SU-DHL-6 (cell line): ENCODE measurements at regions not wholly inside any gene's neighbourhood (a gene's known extent, or its start where the extent isn't known, plus 50 kb on each side); places are given as distances from the start of the nearest gene placed in this dataset.

Experiments
- H2AFZ ChIP-seq: fragments of 200-600 bp; sonication (generic); 2 replicates; pipeline ENCODE4 v1.6.1; 2014; ENCODE audit warnings: low read depth, mild to moderate bottlenecking, moderate library complexity, mixed read lengths, antibody characterized with exemption, low read length; ENCODE audit not compliant: severe bottlenecking
- H3F3A ChIP-seq: fragments of 200-600 bp; shearing (Covaris generic); 2 replicates; pipeline ENCODE4 v1.6.0; 2016; ENCODE audit warnings: antibody characterized with exemption, mild to moderate bottlenecking; ENCODE audit not compliant: insufficient read depth
- H3K27ac ChIP-seq: fragments of 200-600 bp; sonication (generic); 2 replicates; pipeline ENCODE4 v1.5.1; 2016; ENCODE audit warnings: low read depth, mild to moderate bottlenecking, low read length, moderate library complexity, mixed read lengths
- H3K27me3 ChIP-seq: fragments of 200-600 bp; sonication (generic), shearing (Covaris generic); 2 replicates; pipeline ENCODE4 v1.6.0; 2014; ENCODE audit warnings: mild to moderate bottlenecking, low read length
- H3K36me3 ChIP-seq: fragments of 200-600 bp; sonication (generic); 2 replicates; pipeline ENCODE4 v1.6.1; 2014; ENCODE audit warnings: mild to moderate bottlenecking, low read length, mixed read lengths
- H3K4me2 ChIP-seq: fragments of 300-600, 200-600 bp; shearing (Covaris generic), sonication (generic); 2 replicates; pipeline ENCODE4 v1.6.0; 2014; ENCODE audit warnings: low read length, low read depth, mild to moderate bottlenecking; ENCODE audit not compliant: poor library complexity, severe bottlenecking
- H3K4me3 ChIP-seq: fragments of 200-600 bp; sonication (generic); 2 replicates; pipeline ENCODE4 v1.5.1; 2014; ENCODE audit warnings: antibody characterized with exemption, low read length, mild to moderate bottlenecking, mixed read lengths; ENCODE audit not compliant: insufficient read depth, poor library complexity, severe bottlenecking
- H3K79me2 ChIP-seq: fragments of 200-600 bp; sonication (generic); 2 replicates; pipeline ENCODE4 v1.6.1; 2014; ENCODE audit warnings: mild to moderate bottlenecking, low read length, moderate library complexity; ENCODE audit not compliant: insufficient read depth
- H3K9ac ChIP-seq: fragments of 200-600 bp; sonication (generic); 2 replicates; pipeline ENCODE4 v1.7.0; 2014; ENCODE audit warnings: mild to moderate bottlenecking, low read length
- H3K9me2 ChIP-seq: fragments of 200-600 bp; sonication (generic); replicated peaks from 2 replicates; pipeline ENCODE4 v1.6.1; 2014; ENCODE audit warnings: low read length; ENCODE audit not compliant: insufficient read depth
- H3K9me3 ChIP-seq: fragments of 200-600 bp; sonication (generic); 2 replicates; pipeline ENCODE4 v1.6.1; 2014; ENCODE audit warnings: low read length, mixed read lengths; ENCODE audit not compliant: insufficient read depth
- H4K20me1 ChIP-seq: fragments of 200-600 bp; sonication (generic); 2 replicates; pipeline ENCODE4 v1.6.1; 2014; ENCODE audit warnings: low read depth, mild to moderate bottlenecking, antibody characterized with exemption, low read length, moderate library complexity, mixed read lengths
- EZH2phosphoT487 ChIP-seq: fragments of 200-600 bp; sonication (generic), shearing (Covaris generic); conservative IDR thresholded peaks from 2 replicates; pipeline ENCODE4 v1.6.1; 2018; ENCODE audit warnings: mild to moderate bottlenecking, antibody characterized with exemption, low read length, moderate library complexity, mixed read lengths
- TF ChIP-seq, protein P1 (sequence below): fragments of 200-600 bp; sonication (generic); IDR thresholded peaks from one replicate; pipeline ENCODE4 v1.5.1; 2017; ENCODE audit warnings: antibody characterized with exemption, mild to moderate bottlenecking, low read length, moderate library complexity; ENCODE audit not compliant: insufficient read depth, poor library complexity, severe bottlenecking

DNA sequence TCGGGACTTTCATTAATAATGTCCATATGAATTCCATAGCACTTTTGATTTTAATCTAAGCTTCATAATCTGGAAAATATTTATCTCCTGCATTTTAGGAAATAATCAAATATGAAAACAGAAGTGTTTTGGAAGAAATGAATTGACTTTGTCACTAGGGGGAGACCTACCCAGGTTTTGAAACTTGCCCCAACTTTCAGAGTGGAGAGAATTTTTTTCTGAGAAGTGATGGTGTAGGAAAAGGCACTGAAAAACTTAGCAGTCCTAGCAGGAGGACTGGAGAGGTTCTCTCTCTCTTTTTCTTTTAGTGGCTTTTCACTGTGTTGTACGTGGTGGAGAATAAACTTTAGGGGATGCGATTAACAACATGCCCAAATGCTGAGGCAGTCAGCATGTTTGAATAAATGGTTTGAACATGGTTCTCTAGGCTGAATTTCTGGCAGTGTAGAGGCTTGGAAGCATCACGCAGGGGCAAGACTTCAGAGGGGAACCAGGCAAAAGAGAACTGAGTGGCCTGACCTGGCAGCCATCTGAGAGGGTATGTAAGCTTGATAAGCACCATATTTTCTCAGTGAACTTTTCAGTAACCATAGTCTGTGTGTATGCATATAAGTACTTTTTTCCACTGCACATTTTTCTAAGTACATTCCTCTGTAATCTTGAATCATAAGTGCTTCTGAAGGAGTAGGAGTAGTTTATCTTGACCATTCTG lies 68.3 kb upstream of the NEK7 start:
- H4K20me1 ChIP-seq = no peaks in the 10 kb centered on the region
- no peaks in the 10 kb centered on the region for H3K27me3 ChIP-seq
- H3K4me2 ChIP-seq = no peak overlapping the region
- no peak overlapping the region for H3K4me3 ChIP-seq
- peak overlapping the region; percentile 74 for H2AFZ ChIP-seq
- no peaks in the 10 kb centered on the region for H3K36me3 ChIP-seq
- H3K9ac ChIP-seq = no peak overlapping the region
- H3K9me3 ChIP-seq = no peaks in the 10 kb centered on the region
- no peaks in the 10 kb centered on the region for H3K9me2 ChIP-seq
- H3F3A ChIP-seq = no peaks in the 10 kb centered on the region
- H3K79me2 ChIP-seq = no peaks in the 10 kb centered on the region
- TF ChIP-seq EZH2phosphoT487 = no peak
- TF ChIP-seq, protein P1, sequence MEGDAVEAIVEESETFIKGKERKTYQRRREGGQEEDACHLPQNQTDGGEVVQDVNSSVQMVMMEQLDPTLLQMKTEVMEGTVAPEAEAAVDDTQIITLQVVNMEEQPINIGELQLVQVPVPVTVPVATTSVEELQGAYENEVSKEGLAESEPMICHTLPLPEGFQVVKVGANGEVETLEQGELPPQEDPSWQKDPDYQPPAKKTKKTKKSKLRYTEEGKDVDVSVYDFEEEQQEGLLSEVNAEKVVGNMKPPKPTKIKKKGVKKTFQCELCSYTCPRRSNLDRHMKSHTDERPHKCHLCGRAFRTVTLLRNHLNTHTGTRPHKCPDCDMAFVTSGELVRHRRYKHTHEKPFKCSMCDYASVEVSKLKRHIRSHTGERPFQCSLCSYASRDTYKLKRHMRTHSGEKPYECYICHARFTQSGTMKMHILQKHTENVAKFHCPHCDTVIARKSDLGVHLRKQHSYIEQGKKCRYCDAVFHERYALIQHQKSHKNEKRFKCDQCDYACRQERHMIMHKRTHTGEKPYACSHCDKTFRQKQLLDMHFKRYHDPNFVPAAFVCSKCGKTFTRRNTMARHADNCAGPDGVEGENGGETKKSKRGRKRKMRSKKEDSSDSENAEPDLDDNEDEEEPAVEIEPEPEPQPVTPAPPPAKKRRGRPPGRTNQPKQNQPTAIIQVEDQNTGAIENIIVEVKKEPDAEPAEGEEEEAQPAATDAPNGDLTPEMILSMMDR = peak; percentile 69
- no peak overlapping the region for H3K27ac ChIP-seq

DNA sequence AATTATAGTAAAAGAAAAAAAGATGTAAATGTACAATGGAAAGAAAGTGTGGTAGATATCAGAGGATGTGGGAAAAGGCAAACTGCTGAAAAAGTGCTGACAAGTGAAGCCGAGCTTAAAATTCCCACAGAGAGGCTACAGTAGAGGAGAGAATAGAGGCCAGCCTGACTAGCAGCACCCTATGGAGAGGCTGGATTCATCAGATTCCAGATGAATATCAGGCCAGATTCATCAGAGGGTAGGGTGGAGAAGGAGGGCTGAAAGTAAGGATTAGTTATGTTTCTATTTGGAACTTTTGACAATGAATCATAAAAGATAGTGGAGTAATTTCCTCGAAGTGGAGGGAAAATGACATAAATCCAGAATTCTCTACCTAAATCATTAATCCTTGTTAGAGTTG lies 60.4 kb upstream of the NEK7 start:
- H3K36me3 ChIP-seq = no peaks in the 10 kb centered on the region
- H3K27me3 ChIP-seq = no peaks in the 10 kb centered on the region
- H3K79me2 ChIP-seq = no peaks in the 10 kb centered on the region
- no peak overlapping the region for H3K4me2 ChIP-seq
- no peaks in the 10 kb centered on the region for H3K9me2 ChIP-seq
- H4K20me1 ChIP-seq = no peaks in the 10 kb centered on the region
- H3K4me3 ChIP-seq = no peak overlapping the region
- no peak overlapping the region for H3K9ac ChIP-seq
- TF ChIP-seq EZH2phosphoT487 = no peak
- TF ChIP-seq, protein P1 = no peak
- no peak overlapping the region for H3K27ac ChIP-seq
- H2AFZ ChIP-seq = no peak overlapping the region
- H3K9me3 ChIP-seq = no peaks in the 10 kb centered on the region
- no peaks in the 10 kb centered on the region for H3F3A ChIP-seq

DNA sequence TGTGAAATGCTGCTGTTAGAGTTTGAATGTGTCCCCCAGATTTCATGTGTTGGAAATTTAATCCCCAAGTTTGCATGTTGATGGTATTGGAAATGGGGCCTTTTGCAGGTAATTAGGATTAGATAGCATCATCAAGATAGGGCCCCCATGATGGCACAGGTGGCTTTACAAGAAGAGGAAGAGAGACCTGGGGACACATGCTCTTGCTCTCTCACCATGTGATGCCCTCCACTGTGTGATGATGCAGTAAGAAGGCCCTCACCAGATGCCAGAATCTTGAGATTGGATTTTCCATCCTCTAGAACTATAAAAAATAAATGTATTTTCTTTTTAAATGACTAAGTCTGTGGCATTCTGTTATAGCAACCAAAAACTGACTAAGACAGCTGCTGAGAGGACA lies 57.0 kb upstream of the NEK7 start:
- Histone ChIP-seq H3K27ac (no peak overlapping the region), H3K9ac (no peak overlapping the region), H3F3A (no peaks in the 10 kb centered on the region), H3K4me2 (no peak overlapping the region), H2AFZ (no peak overlapping the region), H3K79me2 (no peaks in the 10 kb centered on the region), H3K27me3 (no peaks in the 10 kb centered on the region), H3K4me3 (no peak overlapping the region), H3K36me3 (no peaks in the 10 kb centered on the region), H3K9me3 (no peaks in the 10 kb centered on the region), H4K20me1 (no peaks in the 10 kb centered on the region), H3K9me2 (no peaks in the 10 kb centered on the region)
- TF ChIP-seq EZH2phosphoT487 = no peak
- TF ChIP-seq, protein P1 = no peak
